Vagina (tissue), 2 donors: ENCODE measurements at regions not wholly inside any gene's neighbourhood (a gene's known extent, or its start where the extent isn't known, plus 50 kb on each side); places are given as distances from the start of the nearest gene placed in this dataset.
A peak's percentile ranks its signal among the peaks of the same experiment; 100 is the strongest.

Source experiments
- DNase-seq, 2 donors: peaks; one replicate each; pipeline ENCODE4 v3.0.0-alpha.2; 2017; ENCODE audit errors: extremely low spot score in 2 of 2
- H3K27ac ChIP-seq: fragments of 200-600 bp; sonication (generic); one replicate; pipeline ENCODE4 v1.5.1; 2019
- H3K27me3 ChIP-seq: fragments of 200-600 bp; sonication (generic); one replicate; pipeline ENCODE4 v1.5.1; 2019
- H3K36me3 ChIP-seq, 2 donors: fragments of 200-600 bp; sonication (generic); one replicate each; pipeline ENCODE4 v1.5.1; 2017 to 2019
- H3K4me1 ChIP-seq: fragments of 200-600 bp; sonication (generic); one replicate; pipeline ENCODE4 v1.5.1; 2019
- H3K4me3 ChIP-seq, 2 donors: fragments of 200-600 bp; sonication (generic); 1 replicate in 1 of 2; 2 replicates in 1 of 2; pipeline ENCODE4 v1.5.1; 2016 to 2019
- H3K9me3 ChIP-seq: fragments of 200-600 bp; sonication (generic); one replicate; pipeline ENCODE4 v1.5.1; 2019
- CTCF ChIP-seq, 3 experiments: fragments of 450-650 bp in 2 of 3; fragments of 200-600 bp in 1 of 3; sonication (generic) in 1 of 3; IDR thresholded peaks; one replicate each; pipeline ENCODE4 v1.5.1; 2017 to 2019; ENCODE audit warnings: antibody characterized with exemption in 3 of 3, mild to moderate bottlenecking in 2 of 3, moderate library complexity in 2 of 3
- POLR2A ChIP-seq, 2 donors: fragments of 450-650 bp; IDR thresholded peaks; one replicate each; pipeline ENCODE4 v1.6.1; 2017; ENCODE audit warnings: antibody characterized with exemption in 2 of 2, mild to moderate bottlenecking in 2 of 2, moderate library complexity in 2 of 2
- POLR2AphosphoS5 ChIP-seq, 2 donors: sonication (generic); formaldehyde crosslinking; IDR thresholded peaks; one replicate each; pipeline ENCODE4 v1.9.0; 2017; ENCODE audit warnings: antibody characterized with exemption in 2 of 2, mild to moderate bottlenecking in 2 of 2, low read depth in 1 of 2; ENCODE audit not compliant: insufficient read depth in 1 of 2
- intact Hi-C: fragments of 100-400 bp; cut with DNase I; formaldehyde crosslinking; loops from one replicate; pipeline ENCODE4 v1.15.1; 2023

- peak overlapping the region in 1 of 2 donors; percentile 16 for H3K4me3 ChIP-seq
- no peaks in the 10 kb centered on the region for H3K27me3 ChIP-seq
- no peaks in the 10 kb centered on the region for H3K36me3 ChIP-seq
- no peak for DNase-seq
- intact Hi-C loops, result loop anchor here (5.0 kb wide), 1 partner anchor 211 kb away; no protein-coding TSS in a partner anchor
- no peak overlapping the region for H3K27ac ChIP-seq
- TF ChIP-seq POLR2AphosphoS5 (IDR thresholded peaks at IDR 0.05; ENCODE audit: insufficient read depth in 1 of 2, low read depth in 1 of 2) (no peak), CTCF (IDR thresholded peaks at IDR 0.05) (peak; percentile 14 to 59 (median 46))
- H3K4me1 ChIP-seq, result no peaks in the 10 kb centered on the region
- H3K9me3 ChIP-seq, result no peaks in the 10 kb centered on the region
These were observed 69.6 kb downstream of the TBXT start for GRCh38 chr6:166097914-166098522.

GRCh38 chr6:166087852-166088251, 79.8 kb downstream of the TBXT start:
- Histone ChIP-seq H3K4me3 (no peak overlapping the region), H3K36me3 (no peaks in the 10 kb centered on the region), H3K9me3 (no peaks in the 10 kb centered on the region), H3K27me3 (no peaks in the 10 kb centered on the region), H3K4me1 (no peaks in the 10 kb centered on the region), H3K27ac (no peak overlapping the region)
- intact Hi-C loops, result no loop called here
- DNase-seq, result no peak
- no peak for TF ChIP-seq POLR2AphosphoS5 (IDR thresholded peaks at IDR 0.05; ENCODE audit: insufficient read depth in 1 of 2, low read depth in 1 of 2)
- TF ChIP-seq POLR2A (IDR thresholded peaks at IDR 0.05), result no peak
- no peak for TF ChIP-seq CTCF (IDR thresholded peaks at IDR 0.05)

- intact Hi-C loops, result no loop called here
These were observed 80.4 kb downstream of the TBXT start for GRCh38 chr6:166087246-166087645.

GRCh38 chr6:166085500-166085899, 82.2 kb downstream of the TBXT start:
- Histone ChIP-seq H3K36me3 (no peaks in the 10 kb centered on the region), H3K27me3 (no peaks in the 10 kb centered on the region), H3K27ac (no peak overlapping the region), H3K9me3 (no peaks in the 10 kb centered on the region), H3K4me3 (no peak overlapping the region), H3K4me1 (no peaks in the 10 kb centered on the region)
- TF ChIP-seq POLR2AphosphoS5 (IDR thresholded peaks at IDR 0.05; ENCODE audit: insufficient read depth in 1 of 2, low read depth in 1 of 2) (no peak), CTCF (IDR thresholded peaks at IDR 0.05) (no peak), POLR2A (IDR thresholded peaks at IDR 0.05) (no peak)
- intact Hi-C loops, result no loop called here
- no peak for DNase-seq

More at GRCh38 chr6:166087246-166087645, 80.4 kb downstream of the TBXT start:
- Histone ChIP-seq H3K36me3 (no peaks in the 10 kb centered on the region), H3K4me1 (no peaks in the 10 kb centered on the region), H3K27ac (no peak overlapping the region), H3K9me3 (no peaks in the 10 kb centered on the region), H3K27me3 (no peaks in the 10 kb centered on the region), H3K4me3 (no peak overlapping the region)
- no peak for DNase-seq
- no peak for TF ChIP-seq POLR2A (IDR thresholded peaks at IDR 0.05)
- no peak for TF ChIP-seq POLR2AphosphoS5 (IDR thresholded peaks at IDR 0.05; ENCODE audit: insufficient read depth in 1 of 2, low read depth in 1 of 2)
- TF ChIP-seq CTCF (IDR thresholded peaks at IDR 0.05), result no peak

GRCh38 chr6:166084951-166085350, 82.7 kb downstream of the TBXT start:
- intact Hi-C loops, result no loop called here
- H3K9me3 ChIP-seq, result no peaks in the 10 kb centered on the region
- no peak for DNase-seq
- H3K27me3 ChIP-seq, result no peaks in the 10 kb centered on the region
- H3K36me3 ChIP-seq, result no peaks in the 10 kb centered on the region
- H3K4me1 ChIP-seq, result no peaks in the 10 kb centered on the region
- no peak overlapping the region for H3K4me3 ChIP-seq
- TF ChIP-seq CTCF (IDR thresholded peaks at IDR 0.05) (no peak), POLR2AphosphoS5 (IDR thresholded peaks at IDR 0.05; ENCODE audit: insufficient read depth in 1 of 2, low read depth in 1 of 2) (no peak), POLR2A (IDR thresholded peaks at IDR 0.05) (no peak)
- H3K27ac ChIP-seq, result no peak overlapping the region
